GM18868 (cell line): ENCODE measurements at regions not wholly inside any gene's neighbourhood (a gene's known extent, or its start where the extent isn't known, plus 50 kb on each side); places are given as distances from the start of the nearest gene placed in this dataset.

Source experiments
- ATAC-seq: cut with Tn5 transposase; IDR thresholded peaks from one replicate; pipeline ENCODE4 v1.9.1; 2021; ENCODE audit warnings: mild to moderate bottlenecking, moderate library complexity; ENCODE audit not compliant: unreplicated experiment

- no peak for ATAC-seq
Observed at GRCh38 chr4:81898862-81899504, 427.3 kb upstream of the RASGEF1B start.

DNA sequence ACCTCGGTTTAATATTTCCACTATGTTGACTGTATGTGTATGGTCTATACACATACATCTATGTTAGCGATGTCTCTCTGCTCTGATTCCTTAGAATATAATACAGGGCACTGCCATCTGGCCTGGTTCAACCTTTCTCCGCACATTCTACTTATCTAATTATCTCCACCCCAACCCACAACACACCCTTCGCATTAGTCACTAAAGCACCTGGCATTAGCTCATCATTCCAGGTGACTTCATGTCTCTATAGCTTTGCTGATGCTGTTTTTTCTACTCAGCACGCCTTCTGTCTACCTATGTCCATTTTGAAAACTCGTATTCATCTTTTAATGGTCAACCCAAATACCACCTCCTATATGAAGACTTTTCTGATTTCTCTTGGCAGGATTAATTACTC, 425.2 kb upstream of the RASGEF1B start:
- no peak for ATAC-seq

- ATAC-seq, result no peak
Observed at GRCh38 chr4:81891005-81891996, 419.6 kb upstream of the RASGEF1B start.

DNA sequence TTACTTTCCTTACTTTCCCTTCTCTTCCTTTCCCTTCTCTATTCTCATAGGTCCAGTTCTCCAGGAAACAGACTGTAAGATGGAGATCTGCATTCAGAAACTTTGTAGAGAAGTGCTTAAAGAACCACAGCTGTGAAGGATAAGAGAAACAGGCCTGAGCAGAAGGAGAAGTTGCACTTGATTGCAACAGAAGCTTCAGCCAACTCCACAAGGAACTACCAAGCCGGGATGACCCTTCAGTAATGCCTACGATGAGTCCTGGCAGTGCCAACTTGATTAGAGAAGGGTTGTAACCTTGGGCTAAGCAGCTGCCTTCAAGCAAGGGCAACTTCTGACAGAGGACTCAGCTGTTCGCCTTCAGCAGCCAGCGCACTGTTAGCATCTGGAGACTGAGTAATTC, 413.3 kb upstream of the RASGEF1B start:
- no peak for ATAC-seq

DNA sequence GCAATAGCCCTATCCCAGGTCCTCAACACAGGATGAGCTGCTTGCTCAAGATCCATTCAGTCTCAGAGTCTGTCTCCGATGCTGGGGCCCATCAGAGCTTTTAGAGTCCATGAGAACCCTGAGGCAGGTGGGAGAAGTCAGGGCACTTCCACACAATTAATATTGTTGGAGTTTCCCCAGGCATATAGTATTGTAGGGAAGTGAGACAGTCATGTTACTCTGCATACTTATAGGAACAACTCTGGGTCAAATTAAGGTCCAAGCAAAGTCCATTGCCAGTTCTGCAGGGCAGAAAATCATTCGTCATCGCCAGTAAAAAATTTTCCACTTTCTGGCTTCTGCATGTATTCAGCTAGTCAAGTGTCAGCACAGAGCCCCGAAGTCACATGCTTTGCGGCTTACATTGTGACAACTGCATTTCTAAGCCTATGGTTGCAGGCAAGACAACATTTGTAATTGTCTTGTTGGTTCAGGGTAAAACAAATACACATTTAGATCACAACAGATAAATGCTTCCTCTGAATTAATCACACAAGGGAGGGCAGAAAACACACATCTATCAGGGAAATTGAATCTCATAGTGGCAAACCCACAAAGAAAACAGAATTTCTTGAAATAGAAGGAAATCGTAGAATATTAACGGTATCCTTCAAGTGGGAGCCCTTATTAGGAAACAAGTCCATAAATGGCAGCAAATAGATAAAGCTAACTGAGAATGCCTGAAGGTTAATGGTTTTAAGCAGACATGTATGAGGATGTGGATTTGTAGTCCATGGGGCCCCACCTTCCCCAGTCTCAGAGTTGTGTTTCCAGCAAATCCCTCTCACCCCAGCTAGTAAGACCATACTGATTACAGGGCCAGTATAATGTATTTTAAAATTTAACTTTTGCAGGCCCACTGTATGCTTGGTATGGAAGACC, 412.1 kb upstream of the RASGEF1B start:
- ATAC-seq, result no peak

DNA sequence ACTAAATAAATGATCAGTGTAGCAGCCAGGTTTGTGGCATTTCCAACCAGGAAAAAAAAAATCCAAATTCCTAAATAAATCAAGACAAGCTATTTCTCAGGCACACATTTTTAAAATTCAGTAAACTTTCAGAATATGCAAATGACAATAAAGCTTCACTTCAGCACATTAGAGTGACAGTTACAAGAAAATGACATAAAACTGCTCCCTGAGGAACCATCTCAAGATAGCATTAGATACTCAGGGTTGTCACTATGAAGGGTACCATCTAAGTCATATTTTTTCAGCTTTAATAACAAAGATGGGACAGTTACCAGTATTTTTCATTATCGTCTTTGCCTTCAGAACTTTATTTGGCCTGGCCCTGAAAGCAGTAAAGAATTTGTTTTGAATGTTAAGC, 411.3 kb upstream of the RASGEF1B start:
- no peak for ATAC-seq

DNA sequence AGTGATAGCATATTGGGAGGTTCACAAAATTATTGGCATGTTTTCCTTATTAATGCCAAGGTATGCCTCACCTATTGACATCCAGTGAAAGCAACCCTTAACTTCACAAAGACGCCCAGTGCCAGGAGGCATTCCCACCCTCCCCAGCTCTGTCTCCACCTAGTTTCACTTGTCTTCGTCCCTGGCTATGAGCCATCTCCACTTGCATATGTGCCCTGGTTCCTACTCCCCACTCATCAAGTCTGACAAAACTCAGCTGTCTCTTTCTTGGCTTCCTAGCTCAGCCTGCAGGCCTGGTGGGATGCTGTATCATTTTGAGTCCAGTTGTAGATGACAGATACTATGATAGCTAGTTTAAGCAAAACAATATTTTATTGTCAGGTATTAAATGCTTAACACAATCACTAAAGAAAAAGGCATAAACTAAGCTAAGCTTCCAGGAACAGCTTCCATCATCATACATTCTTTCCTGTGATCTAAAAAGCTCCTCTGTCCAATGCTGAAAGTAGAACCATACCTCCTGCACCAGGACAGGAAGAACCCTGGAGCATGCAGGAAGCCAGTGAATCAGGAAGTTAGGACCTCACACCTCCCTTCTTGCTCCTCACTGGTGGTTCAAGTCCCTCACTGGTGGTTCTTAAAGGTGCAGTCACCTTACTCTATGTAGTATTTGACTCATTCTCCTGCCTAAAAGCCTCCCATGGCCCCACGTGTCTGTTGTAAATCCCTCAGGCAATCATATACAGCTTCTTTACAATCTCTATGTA, 410.3 kb upstream of the RASGEF1B start:
- ATAC-seq, result no peak

- no peak for ATAC-seq
Observed at GRCh38 chr4:81876106-81876505, 404.4 kb upstream of the RASGEF1B start.

DNA sequence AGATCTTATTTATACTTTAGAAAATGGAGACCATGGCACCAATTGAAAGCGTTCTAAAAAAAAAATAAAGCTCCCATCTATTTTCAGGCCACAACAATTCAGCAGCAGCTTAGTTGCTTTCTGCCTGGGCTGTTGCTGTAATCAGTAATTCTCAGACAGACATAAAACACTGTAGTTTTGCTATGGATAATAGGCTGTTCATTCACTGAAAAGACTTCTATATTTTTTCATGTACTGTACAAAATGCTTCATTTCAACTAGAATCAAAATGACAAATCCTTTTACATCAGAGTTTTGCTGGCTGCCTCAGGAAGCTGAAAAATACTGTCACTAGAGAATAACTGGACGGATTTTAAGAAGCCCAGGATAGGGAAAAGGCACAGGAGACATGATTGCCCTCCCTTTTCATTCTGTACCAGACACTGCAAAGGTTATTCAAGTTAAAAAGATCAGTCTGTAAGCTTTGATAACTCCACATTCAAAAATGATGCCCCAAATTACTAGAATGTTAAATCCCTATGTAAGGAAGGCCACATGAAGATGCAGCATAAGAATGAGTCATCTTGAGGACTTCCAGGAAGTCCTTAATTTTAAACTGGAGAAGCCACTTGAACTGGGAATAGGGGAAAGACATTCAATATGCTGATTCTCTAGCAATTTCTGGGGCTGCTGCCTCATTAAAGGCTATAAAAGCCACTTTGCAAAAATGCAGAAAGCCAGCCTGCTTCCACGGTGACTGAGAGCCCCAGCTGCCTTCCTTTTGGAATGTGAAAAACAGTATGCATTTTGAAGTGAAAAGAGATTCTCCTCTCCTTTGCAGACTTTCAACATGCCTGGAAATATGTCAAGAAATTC, 403.2 kb upstream of the RASGEF1B start:
- no peak for ATAC-seq

DNA sequence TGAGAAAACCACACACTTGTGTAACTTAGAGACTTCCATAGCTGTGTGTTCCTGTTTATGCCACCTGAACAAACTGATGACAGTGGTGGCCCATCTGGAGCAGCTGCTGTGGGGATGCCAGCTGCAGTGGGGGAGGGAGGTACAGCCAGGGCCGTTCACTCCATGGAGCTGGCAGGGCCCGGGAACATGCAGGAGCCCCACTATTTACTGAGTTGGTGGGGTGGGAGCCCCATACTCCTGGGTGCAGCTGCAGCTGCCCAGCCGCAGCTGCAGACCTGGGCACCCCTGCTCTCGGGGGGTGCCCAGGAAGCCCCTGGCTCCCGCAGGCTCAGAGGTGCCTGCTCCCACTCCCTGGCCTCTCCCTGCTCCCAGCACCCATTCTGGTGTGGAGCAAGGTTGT, 398.6 kb upstream of the RASGEF1B start:
- ATAC-seq, result no peak

DNA sequence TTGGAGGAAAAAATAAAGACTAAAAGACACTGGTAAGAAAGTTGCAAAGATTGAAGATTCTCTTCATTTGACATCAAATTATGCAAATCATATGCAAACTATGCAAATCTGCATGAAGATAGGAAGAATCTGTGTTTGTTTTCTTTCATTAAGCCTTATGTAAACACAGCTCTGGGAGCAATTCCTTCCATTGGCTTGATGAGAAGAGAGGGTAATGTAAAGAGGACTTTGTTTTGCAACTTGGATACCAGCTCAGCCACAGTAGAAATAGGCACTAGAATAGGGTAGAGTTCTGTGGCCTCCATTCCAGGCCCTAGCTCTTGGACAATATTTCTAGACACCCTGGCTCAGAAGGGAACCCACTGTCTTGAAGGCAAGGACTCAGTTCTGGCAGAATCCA, 388.4 kb upstream of the RASGEF1B start:
- ATAC-seq, result no peak

DNA sequence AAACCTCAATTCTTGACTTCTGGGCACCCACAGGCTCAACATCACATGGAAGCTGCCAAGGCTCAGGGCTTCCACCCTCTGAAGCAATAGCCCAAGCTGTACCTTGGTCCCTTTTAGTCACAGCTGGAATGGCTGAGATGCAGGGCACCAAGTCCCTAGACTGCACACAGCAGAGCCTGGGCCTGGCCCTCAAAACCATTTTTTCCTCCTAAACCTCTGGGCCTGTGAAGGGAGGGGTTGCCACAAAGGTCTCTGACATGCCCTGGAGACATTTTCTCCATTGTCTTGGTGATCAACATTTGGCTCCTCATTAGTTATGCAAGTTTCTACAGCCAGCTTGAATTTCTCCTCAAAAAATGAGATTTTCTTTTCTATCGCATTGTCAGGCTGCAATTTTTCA, 382.7 kb upstream of the RASGEF1B start:
- ATAC-seq, result no peak

GRCh38 chr4:81852031-81852715, 380.5 kb upstream of the RASGEF1B start:
- no peak for ATAC-seq

DNA sequence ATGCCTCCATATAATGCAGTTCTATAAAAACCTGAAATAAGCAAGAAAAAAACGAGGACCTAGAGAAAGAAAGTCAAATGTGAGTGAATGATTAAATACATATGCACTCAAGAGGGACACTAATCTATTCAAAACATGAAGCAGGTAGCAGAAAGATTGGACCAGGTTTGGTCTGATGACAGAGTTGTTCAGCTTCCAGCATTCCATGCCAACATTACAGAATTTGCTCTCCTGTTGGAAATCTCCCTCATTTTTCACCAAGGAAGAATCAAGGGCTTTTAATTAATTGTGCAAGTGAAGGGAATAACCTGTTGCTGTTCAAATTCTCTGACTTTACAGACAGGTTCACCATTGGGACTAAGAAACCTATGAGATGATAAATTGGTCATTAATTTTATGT, 379.0 kb upstream of the RASGEF1B start:
- no peak for ATAC-seq

DNA sequence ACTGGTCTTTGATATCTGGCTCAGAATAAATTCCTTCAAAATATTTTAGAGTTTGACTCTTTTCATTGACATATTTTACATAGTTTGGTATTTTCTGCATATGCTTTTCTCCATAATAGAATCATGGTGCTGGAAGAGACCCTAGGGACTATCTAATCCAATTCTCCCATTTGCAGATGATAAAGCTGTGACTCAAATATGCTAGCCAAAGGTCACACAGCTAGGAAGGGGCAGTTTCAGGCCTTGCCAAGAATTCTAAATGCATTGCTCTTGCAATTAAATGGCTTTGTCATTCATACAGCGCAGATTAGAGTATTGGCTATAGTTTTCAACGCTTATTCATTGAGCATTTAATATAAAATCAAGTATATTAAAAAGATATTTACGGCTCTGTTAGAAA, 374.1 kb upstream of the RASGEF1B start:
- no peak for ATAC-seq

GRCh38 chr4:81845273-81845672, 373.6 kb upstream of the RASGEF1B start:
- no peak for ATAC-seq

DNA sequence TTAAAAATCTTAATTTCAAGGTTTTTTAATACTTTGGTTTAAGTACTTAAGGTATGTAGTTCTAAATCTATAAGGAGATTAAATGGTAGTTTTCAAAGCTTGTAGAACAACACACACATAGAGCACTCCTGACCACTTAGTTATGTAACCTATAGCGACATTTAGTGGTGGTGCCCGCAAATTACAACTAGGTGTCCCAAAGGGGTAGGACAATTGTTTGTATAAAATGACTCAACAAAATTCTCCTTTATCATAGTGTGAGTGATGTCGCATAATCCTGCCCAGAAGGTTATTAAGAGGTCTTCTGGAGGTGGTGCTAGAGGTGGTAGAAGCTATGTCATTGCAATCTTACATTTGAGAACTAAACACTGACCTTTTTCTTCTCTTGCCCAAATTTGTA, 373.0 kb upstream of the RASGEF1B start:
- peak; percentile 97 for ATAC-seq

GRCh38 chr4:81839347-81840042, 367.8 kb upstream of the RASGEF1B start:
- no peak for ATAC-seq
